HG03039 (cell line): ENCODE measurements at regions not wholly inside any gene's neighbourhood (a gene's known extent, or its start where the extent isn't known, plus 50 kb on each side); places are given as distances from the start of the nearest gene placed in this dataset.

ENCODE experiments used
- ATAC-seq: cut with Tn5 transposase; IDR thresholded peaks from one replicate; pipeline ENCODE4 v1.9.1; 2021; ENCODE audit warnings: mild to moderate bottlenecking, moderate library complexity; ENCODE audit not compliant: unreplicated experiment

GRCh38 chr16:51085271-51085670 lies 65.8 kb downstream of the SALL1 start:
- no peak for ATAC-seq

GRCh38 chr16:51084074-51084928 lies 66.8 kb downstream of the SALL1 start:
- no peak for ATAC-seq

DNA sequence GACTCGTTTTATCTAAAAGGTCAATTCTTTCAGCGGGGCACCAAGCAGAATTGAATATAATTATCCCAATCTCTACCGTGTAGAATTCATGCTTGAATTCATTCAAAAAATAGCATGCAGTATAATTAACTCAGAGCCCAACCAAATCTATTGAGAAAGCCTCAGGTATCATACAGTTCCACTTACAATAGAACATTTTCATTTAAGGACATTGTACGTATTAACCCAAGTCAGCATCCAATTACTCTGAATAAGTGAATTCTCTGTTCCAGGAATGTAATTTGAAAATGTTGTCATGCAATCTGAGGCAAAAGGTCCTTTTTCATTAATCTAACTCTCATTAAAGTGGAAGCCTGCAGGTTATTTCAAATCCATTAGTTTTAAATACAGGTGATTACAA lies 78.5 kb downstream of the SALL1 start:
- no peak for ATAC-seq

GRCh38 chr16:51071326-51071725 lies 79.7 kb downstream of the SALL1 start:
- ATAC-seq: no peak

DNA sequence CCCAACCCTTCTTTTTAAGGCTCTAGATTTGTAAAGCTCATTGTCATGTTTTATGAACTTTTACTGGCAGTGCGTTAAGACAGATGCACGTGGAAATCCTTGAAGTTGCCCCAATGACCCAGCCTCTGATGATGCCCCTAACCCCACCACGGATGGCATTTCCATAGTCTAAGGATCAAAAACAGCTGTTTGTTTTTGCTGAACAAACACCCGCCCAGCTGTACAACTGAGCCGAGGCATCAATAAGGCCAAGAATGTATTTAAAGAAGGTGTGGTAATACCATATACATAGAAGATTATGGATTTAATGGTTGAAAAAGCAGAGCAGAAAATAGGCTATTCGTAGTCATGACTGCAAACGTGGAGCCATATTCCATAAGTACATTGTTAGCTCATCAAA lies 83.7 kb downstream of the SALL1 start:
- no peak for ATAC-seq

DNA sequence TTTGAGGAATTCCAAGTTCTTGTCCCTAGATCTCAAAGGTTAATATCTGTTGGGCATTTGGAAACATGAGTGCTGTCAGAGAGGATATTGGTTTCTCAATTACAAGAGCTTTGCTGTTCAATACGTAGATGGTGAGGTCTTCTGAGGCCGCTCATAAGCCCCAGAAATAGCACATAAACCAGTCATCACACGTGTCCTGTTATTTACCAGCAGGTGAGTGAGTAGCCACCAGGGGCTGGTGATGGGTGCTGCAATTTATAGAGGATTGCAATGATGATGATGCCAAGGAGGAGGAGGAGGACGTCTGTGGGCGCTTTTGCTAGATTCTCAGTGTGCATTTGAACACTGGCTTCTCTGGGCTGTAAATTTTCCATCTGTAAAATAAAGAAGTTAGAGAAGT lies 89.0 kb downstream of the SALL1 start:
- no peak for ATAC-seq

- ATAC-seq: no peak
Measured at GRCh38 chr16:51061328-51061727, 89.7 kb downstream of the SALL1 start.

DNA sequence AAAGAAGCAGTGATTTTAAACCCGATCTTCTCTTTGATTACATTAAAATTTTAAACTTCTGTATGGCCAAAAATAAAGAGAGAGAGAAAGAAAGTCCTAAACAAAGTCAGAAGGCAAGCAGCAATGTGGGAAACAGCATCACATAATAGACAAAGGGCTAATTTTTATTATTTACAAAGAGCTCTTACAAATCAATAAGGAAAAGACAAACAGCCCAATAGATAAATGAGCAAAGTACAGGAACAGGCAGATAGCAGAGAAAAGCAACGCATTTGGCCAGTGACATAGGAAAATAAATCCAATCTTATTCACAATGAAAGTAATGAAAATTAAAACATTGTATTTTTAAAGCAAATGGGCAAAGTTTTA lies 93.1 kb downstream of the SALL1 start:
- ATAC-seq: no peak

DNA sequence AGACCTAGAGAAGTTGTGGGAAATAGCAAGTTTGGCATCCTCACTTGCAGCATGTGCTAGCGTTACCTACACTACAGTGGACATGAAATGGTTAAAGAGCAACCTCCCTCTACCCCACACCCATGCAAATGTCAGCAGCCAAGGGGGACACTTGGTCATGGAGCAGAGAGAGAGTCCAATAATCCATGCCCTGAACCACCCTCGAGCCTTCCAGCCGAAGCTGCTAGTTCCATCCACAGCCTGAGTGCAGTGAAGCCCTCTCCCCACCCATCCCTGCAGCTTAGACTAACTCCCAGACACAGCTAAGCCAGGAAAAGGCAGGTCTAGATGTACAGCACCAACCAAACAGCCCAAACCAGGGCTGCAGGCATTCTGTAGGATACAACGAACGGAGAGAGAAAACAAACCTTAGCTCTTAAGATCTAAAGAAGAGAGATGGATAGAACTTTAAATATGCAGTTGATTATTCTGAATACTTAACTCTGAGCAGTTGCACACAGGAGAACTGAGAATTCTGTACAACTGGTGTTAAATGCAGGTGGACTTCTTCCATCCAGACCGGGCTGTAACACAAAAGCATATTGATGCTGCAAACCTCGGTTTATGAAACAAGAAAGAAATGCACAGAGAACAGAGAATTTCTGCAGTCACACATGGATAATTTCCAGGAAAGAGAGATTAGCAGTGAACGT lies 93.8 kb downstream of the SALL1 start:
- ATAC-seq: no peak

DNA sequence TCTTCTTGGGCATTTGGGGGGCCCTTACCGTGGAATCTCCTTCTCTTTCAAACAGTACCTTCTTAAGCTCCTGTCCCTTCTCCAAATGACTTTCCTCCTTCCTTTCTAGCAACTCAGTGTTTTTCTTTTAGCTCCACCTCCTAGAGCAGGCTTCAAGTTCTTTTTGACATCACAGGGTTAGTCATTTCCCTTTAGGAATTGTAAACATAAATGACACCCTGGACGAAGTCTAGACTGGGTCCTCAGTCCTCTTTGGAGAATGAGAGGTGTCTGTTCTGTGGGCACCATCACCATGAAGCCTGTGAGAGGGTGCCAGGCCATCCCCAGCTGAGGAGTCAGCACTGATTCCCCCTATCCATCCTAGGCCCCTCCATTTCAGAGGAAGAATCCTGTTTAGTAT lies 94.7 kb downstream of the SALL1 start:
- no peak for ATAC-seq

DNA sequence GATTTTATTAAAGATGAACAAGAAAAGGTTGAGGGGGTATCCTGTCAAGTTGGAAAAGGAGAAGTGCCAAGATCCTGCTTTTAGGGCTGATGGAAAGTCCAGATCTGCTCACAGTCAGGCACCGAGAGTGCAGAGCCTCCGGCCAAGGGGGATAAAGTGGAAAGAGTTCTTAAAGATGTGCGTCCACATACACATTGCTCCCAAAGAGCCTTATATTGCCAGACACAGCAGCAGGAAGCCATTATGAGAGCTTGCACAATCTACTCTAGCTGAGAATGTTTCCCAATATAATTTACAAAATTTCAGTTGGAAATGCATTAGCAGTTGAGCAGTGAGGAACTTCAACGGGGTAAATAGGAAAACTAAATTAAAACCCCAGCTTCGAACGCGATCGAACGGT lies 95.6 kb downstream of the SALL1 start:
- no peak for ATAC-seq

DNA sequence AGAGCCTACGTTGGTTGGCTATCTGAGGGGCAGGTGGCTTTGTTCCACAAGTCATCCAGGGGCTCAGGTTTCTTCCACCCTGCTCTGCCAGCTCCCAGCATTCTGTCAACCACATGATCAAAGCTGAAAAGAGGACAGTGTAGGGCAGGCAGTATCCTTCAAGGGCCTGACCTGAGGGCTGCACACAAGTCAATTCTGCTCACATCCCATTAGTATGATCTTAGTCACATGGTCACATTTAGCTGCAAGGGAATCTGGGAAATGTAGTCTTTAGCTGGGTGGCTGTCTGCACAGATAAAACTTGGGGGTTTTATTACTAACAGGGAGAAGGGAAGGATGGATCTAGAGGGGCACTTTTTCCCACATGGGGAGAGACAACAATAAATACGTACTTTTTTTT lies 97.3 kb downstream of the SALL1 start:
- no peak for ATAC-seq

DNA sequence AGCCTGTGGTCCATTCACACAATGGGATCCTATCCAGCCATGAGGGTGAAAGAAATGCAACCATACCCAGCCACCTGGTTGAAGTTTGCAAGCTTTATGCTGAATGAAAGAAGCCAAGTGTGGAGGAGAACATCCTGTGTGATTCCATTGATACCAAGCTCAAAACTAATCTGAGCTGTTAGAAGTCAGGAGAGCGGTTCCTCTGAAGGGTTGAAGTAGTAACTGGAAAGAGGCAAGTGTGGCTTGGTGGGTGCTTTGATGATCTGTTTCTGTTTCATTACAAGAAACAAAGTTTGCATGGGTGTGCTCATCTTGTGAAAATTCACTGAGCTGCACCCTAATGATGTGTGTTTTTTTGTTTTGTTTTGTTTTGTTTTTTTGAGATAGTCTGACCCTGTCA lies 99.4 kb downstream of the SALL1 start:
- no peak for ATAC-seq

DNA sequence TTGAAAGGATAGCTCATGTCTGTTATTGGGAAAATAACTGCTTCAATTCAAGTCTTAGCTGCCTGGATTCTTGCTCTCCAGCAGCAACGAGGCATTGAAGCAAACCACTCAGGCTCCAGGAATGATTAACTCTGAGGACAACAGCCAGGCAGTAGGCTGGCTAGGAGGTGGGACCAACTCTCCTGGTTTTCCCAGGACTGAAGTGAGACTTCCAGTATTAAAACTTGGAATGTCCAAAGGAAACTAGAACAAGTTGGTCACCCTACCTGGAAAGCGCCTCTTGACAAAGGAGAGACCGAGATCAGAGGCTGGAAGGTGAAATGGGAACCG lies 100.7 kb downstream of the SALL1 start:
- no peak for ATAC-seq

- no peak for ATAC-seq
Measured at GRCh38 chr16:51049678-51050376, 101.2 kb downstream of the SALL1 start.

GRCh38 chr16:51049276-51049675 lies 101.8 kb downstream of the SALL1 start:
- no peak for ATAC-seq

GRCh38 chr16:51048544-51048943 lies 102.5 kb downstream of the SALL1 start:
- ATAC-seq: no peak

DNA sequence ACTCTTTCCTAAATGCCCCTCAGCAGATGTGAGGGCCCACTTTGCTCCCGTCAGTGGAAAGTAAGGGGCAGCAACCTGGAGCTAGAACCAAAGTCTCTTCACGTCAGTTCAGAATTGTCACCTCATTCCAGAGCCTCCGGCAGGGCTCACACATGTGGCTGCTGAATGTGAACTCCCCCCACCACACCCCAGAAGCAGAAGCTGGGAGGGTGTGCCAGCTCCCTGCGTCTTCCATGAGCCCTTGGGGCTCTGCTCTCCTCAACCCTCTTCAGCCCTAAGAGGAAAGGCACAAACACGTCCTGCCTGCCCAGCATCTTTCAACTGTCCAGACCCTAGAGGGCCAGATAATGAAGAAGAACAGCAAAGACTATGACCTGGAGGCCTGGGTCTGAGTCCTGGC lies 105.3 kb downstream of the SALL1 start:
- ATAC-seq: no peak

- no peak for ATAC-seq
Measured at GRCh38 chr16:51045186-51045585, 105.9 kb downstream of the SALL1 start.

DNA sequence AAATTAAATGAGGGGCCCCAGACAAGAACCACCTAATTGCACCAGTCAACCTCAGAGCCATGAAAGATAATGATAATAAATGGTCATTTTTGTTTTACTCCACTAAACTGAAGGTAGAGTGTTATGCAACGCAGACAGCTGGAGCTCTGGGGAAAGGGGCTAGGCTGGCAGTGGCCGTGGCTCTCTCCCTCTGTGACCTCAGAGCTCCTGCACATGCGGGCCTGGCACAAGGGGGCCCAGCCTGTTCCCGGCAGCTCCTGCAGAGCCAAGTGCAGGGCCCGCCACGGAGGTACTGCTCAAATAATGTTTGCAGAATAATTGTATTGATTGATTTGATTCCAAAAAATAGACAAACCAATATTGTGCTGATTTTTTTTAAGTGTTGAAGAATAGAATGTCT lies 109.5 kb downstream of the SALL1 start:
- ATAC-seq: no peak

GRCh38 chr16:51040637-51041036 lies 110.4 kb downstream of the SALL1 start:
- no peak for ATAC-seq
